ENCODE measurements at regions not wholly inside any gene's neighbourhood (a gene's known extent, or its start where the extent isn't known, plus 50 kb on each side); places are given as distances from the start of the nearest gene placed in this dataset.

DNA sequence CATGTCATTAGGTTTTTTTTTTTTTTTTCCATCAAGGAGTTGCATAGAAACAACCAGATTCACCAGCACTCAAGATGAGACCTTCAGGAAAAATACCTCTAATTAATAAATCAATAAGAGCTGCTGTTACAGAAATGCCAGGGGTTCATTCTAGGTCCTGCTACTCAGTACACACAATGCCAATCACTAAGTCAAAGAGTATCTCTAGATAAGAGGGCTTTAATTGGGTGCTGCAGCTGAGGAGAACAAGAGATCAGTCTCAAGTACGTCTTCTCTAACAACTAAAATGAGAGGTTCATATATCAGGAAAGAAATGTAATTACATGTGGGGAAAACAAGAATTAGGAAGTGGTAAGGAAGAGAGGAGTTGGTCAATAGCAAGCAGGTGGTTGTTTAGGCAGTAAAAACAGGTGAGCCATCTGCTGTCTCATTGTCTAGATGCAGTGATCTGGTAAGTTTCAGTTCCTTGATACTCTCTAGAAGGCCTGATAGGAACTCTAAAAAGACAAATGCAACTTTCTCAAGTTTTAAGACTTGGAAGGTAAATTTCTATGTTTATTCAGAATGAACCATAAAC lies 272.9 kb upstream of the ZWINT start:
- TF ChIP-seq CTCF (IDR thresholded peaks at IDR 0.05) = no peak
- no peak for TF ChIP-seq EP300 (IDR thresholded peaks at IDR 0.05)
- no peak for TF ChIP-seq POLR2A (IDR thresholded peaks at IDR 0.05)

Data from sigmoid colon (tissue), 4 donors.